ENCODE measurements at regions not wholly inside any gene's neighbourhood (a gene's known extent, or its start where the extent isn't known, plus 50 kb on each side); places are given as distances from the start of the nearest gene placed in this dataset.

DNA sequence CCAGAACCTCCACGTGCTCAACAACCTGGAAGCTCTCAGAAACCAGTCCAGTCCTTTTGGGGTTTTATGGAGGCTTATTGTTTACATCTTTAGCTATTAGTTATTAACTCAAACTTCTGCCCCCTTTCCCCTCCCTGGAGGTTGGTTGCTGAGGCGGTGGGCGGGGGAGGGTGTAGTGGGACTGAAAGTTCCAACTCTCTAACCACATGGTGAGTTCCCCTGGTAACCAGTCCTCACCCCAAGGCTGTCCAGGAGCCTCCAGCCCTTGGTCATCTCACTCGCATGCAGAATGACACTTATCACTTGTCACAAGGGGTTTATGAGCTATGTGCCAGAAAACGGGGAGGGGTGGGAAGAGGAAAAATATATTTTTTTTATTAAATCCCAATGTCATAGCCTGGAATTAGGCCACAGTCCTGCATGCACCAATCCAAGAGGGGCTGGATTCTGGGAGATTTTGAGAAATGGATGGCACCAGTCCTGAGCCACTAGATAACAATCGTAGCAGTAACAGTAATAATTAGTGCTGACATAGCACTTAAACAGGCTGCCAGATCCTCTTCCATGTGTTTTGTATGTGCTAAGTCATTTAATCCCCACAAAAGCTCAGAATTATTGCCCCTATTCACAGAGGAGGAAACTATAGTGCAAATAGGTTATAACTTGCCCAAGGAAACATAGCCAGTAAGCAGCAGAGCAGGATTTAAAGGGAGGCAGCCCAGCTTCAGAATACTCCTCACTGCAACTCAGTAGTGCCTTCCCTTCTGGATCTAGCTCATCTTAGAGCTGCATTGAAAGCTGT, 85.7 kb downstream of the CRYGS start:
- TF ChIP-seq, protein P1, sequence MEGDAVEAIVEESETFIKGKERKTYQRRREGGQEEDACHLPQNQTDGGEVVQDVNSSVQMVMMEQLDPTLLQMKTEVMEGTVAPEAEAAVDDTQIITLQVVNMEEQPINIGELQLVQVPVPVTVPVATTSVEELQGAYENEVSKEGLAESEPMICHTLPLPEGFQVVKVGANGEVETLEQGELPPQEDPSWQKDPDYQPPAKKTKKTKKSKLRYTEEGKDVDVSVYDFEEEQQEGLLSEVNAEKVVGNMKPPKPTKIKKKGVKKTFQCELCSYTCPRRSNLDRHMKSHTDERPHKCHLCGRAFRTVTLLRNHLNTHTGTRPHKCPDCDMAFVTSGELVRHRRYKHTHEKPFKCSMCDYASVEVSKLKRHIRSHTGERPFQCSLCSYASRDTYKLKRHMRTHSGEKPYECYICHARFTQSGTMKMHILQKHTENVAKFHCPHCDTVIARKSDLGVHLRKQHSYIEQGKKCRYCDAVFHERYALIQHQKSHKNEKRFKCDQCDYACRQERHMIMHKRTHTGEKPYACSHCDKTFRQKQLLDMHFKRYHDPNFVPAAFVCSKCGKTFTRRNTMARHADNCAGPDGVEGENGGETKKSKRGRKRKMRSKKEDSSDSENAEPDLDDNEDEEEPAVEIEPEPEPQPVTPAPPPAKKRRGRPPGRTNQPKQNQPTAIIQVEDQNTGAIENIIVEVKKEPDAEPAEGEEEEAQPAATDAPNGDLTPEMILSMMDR (IDR thresholded peaks at IDR 0.05; ENCODE audit: insufficient read depth, low read length), result no peak
- TF ChIP-seq POLR2AphosphoS5 (IDR thresholded peaks at IDR 0.05; ENCODE audit: low read depth) (no peak), GABPA (IDR thresholded peaks at IDR 0.05; ENCODE audit: low read depth) (no peak), SPI1 (IDR thresholded peaks at IDR 0.05; ENCODE audit: borderline replicate concordance, low read depth) (no peak)
- TF ChIP-seq, protein P2, sequence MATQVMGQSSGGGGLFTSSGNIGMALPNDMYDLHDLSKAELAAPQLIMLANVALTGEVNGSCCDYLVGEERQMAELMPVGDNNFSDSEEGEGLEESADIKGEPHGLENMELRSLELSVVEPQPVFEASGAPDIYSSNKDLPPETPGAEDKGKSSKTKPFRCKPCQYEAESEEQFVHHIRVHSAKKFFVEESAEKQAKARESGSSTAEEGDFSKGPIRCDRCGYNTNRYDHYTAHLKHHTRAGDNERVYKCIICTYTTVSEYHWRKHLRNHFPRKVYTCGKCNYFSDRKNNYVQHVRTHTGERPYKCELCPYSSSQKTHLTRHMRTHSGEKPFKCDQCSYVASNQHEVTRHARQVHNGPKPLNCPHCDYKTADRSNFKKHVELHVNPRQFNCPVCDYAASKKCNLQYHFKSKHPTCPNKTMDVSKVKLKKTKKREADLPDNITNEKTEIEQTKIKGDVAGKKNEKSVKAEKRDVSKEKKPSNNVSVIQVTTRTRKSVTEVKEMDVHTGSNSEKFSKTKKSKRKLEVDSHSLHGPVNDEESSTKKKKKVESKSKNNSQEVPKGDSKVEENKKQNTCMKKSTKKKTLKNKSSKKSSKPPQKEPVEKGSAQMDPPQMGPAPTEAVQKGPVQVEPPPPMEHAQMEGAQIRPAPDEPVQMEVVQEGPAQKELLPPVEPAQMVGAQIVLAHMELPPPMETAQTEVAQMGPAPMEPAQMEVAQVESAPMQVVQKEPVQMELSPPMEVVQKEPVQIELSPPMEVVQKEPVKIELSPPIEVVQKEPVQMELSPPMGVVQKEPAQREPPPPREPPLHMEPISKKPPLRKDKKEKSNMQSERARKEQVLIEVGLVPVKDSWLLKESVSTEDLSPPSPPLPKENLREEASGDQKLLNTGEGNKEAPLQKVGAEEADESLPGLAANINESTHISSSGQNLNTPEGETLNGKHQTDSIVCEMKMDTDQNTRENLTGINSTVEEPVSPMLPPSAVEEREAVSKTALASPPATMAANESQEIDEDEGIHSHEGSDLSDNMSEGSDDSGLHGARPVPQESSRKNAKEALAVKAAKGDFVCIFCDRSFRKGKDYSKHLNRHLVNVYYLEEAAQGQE (IDR thresholded peaks at IDR 0.05; ENCODE audit: insufficient replicate concordance, low read depth), result no peak

Measured in HL-60 (cell line).